Dermis blood vessel endothelial cell (primary cell): ENCODE measurements at regions not wholly inside any gene's neighbourhood (a gene's known extent, or its start where the extent isn't known, plus 50 kb on each side); places are given as distances from the start of the nearest gene placed in this dataset.
"Not testable (repeated sequence)": the region's sequence is repeated elsewhere in the genome, so short reads cannot be mapped to it uniquely, and the experiment has no call there.

Experiments used
- DNase-seq: peaks from one replicate; pipeline ENCODE4 v3.0.0; 2010

DNA sequence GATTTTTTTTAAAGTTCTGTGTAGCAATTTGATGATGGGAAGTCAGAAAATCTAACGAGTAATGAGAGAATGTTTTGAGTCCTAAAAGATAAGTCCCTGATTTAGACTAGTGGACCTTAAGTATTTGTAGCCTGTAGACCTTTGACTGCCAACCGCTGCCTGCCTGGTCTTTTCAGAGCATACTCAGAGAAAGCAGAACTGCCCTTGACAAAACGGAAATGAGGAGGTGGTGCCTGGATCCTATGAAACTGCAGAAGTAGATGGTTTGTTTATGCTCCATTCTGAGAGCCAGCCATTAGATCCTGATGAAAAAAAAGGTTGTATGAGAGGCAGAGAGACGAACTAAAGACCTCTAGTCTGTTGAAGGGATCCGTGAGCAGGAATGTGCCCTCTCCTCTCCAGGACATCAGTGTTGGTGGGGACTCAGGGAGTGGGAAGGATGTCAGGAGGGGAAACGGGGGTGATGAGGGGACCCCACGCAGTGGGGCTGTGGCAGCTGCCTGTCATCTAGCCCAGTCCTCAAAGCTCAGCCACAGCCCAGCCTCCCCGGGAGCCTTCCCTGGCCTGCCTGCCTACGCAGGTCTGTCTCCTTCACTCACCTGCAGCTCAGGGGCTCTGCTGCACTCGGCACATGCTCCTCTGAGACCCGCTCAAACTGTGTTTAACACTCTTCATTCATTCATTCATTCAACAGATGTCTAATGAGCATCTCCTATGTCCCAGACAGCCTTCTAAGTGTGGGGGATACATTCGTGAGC, 447.5 kb downstream of the AACS start:
- no peak for DNase-seq

DNA sequence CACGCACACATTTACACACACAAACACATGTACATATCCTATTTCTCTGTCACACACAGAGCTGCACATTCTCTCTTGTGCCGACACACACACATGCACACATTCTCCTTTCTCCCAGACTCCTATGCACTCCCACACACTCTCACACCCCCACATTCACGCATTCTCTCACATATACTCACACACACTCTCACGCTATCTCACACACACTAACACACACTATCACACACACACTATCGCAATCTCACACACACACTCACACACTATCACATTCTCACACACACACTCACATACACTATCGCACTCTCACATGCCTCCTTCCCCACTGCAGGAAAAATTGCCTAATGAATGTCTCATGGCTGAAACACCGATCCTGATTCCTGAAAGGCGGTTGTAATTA, 450.7 kb downstream of the AACS start:
- no peak for DNase-seq

DNA sequence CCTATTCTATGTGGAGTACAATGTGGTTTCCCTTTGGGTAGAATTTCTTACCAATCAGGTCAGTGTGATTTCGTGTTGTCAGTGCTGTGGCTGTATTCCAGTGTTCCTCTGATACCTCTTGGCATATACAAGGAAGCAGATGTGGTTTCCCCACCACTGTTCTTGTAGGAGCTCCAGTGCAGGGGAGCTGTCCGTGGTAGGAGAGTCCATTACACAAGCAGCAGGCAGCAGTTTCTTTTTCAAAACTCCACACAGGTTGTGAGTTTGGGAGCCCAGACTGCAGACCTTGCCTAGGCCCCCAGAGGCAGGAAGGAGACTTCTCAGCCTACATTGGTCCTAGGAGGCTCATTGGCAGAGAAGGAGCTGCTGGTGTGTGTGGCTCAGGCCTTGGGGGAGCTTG, 452.8 kb downstream of the AACS start:
- DNase-seq, result no peak

DNA sequence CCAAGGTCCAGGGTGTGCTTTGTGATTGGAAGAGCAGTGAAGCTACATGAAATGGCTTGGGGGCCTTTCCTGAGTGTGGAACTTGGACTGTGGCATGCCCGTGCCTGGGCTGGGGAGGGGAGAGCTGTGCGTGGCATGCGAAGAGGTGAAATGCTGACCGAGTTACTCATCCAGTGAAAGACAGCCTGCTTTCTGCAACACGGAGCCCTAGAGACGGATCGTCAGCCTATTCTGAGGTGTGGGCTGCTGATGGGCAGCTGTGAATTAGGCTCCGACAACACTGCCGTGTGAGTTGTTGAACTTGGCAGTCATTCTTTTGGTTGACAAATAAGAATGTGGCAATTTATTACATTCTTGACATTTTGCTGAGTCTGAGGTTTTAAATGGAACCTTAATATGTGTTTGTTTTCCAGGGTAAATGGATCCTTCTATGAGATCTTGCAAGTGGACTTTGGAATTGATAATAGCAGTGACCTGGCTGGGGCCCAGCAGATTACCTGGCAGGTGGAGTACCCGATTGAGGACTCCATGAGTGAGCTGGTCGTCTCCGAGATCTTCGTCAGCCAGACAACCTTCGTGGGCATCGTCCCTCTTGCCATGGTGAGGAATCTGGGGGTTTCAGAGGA, 453.9 kb downstream of the AACS start:
- no peak for DNase-seq

DNA sequence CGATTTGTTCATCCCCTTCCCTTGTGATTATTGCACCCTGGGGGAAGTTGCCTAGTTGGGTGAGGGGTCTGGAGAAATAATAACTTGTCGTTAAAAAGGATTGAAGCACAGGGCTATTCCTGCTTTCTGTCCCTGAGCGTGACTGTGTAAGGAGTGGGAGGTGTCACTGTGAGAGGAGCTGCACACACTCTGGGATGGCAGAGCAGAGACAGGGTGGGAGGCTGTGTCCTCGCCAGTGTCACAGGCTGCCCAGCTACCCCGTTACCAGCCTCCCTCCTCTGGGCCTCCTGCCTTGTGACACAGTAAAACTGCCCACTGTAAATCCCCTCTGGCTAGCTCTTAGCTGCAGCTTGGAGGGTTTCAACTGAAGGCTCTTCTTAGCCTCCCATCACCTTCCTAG, 460.6 kb downstream of the AACS start:
- DNase-seq, result no peak

DNA sequence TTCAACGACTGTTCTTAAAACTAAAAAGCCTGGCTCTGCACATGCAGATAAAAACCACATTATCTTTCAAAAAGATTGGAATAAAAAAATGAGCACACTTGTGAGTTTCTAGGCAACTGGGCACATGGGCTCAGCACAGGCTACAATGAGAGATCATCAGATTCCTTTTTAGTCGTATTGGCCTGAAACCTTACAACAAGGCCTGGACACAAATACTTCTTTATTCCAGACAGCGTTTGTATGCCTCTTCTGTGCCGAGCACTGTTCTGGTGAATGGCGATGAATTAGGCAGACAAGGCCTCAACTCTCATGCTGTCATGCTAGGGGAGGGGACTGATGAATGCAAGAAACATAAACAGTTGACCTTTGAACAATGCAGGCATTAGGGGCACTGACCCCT, 463.0 kb downstream of the AACS start:
- no peak for DNase-seq

DNA sequence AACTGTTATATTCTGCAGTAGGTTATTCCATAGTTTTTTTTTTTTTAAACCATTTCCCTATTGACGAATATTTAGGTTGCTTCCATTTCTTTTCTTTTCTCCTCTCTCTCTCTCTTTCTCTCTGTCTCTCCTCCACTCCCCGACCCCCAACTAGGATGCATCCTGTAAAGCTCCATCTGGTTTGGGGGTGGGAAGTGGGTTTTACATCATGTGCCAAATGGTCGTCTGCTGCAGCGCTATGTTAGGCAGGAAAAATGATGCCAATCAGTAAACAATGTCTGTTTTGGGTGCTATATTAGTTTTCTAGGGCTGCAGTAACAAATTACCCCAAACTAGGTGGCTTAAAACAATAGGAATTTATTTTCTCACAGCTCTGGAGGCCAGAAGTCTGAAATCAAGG, 465.0 kb downstream of the AACS start:
- DNase-seq, result no peak

DNA sequence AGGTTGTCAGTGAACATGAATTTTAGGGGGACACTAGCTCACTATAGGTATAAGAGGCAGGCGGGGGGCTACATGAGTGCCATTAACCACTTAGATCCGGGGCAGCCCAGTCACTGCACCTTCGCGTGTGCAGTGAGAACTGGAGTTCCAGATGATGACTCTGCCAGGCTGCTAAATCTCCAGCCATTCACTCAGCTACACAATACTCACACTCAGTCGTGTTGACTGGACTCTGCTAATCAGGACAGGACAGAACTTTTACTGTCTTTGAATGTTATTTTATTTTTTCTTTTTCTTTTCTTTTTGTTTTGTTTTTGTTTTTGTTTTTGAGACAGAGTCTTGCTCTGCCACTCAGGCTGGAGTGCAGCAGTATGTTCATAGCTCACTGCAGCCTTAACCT, 465.6 kb downstream of the AACS start:
- DNase-seq, result no peak

DNA sequence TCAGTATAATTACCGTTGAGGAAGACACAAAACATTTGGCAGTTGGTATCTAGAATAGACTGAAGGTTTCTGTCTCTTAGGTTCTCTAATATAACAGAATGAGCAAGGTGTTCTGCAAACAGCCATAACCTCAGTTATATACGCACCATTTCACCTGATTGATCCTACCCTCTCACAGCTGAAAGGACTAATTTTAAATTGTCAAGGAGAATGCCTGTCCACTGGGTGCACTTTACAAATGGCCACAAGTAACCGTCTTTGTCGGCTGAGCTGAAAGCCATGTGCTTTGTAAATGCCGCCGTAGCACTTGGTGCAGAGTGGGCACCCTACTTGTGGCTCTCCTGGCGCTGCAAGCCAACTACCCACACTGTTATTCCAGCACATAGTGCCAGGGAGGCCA, 466.3 kb downstream of the AACS start:
- DNase-seq, result no peak

DNA sequence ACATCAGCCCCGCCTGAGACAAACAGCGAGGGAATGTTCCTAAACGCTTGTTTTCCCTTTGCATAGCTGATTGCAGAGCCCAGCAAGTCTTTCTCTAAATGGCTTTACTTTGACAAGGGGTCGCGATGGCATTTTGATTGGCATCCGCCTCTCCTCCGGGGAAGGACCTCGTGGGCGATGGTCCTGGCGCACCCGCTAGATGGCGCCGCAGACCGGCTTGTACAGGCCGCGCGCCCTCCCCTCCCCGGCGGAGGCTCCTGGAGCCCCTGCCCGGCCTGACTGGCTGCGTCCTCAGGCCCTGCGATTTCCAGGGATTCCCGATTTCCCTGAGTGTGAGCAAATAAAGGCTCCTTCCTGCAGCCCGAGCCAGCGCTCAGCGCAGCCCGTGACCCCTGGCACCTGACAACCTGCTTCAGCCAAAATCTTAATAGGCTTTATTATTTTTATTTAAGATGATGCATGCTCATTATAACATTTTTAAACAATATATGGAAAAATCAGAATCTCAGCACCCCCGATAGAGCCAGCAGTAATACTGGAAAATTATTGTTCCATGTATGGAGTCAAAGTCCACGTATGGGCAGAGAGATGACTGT, 468.3 kb downstream of the AACS start:
- peak; percentile 13 for DNase-seq

DNA sequence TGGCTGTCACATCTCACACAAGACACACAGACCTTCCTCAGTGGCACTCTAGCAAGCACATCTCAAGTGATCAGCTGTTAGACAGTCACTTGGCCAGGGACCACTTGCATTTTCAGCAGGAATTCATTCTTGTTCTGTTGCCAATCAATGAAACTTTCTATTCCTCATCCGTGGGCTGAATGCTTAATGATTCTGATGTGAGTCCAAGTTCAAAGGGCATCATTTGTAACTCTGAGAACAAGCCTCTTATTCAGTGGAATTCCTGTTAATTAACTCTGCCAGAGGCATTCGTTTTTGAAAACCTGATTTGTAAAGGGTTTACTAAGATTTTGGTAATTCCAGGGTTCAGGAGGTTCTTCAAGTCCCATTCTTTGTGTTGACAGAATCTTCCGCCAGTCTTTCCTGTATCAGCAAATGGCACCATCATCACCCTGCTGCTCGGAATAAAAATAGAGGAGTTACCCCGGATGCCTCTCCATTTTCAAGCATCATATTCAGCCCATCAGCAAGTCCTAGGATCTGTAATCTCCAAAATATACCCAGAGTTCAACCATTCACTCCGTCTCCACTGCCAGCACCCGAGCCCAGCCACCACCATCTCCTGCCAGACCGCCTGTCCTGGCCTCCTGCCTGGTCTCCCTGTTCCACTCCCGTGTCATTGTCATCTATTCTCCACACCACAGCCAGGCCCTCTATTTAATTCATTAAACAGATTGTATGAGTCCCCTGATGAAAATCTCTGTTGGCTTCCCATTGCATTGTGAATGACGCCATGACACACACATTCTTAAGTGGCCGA, 473.4 kb downstream of the AACS start:
- DNase-seq, result no peak

DNA sequence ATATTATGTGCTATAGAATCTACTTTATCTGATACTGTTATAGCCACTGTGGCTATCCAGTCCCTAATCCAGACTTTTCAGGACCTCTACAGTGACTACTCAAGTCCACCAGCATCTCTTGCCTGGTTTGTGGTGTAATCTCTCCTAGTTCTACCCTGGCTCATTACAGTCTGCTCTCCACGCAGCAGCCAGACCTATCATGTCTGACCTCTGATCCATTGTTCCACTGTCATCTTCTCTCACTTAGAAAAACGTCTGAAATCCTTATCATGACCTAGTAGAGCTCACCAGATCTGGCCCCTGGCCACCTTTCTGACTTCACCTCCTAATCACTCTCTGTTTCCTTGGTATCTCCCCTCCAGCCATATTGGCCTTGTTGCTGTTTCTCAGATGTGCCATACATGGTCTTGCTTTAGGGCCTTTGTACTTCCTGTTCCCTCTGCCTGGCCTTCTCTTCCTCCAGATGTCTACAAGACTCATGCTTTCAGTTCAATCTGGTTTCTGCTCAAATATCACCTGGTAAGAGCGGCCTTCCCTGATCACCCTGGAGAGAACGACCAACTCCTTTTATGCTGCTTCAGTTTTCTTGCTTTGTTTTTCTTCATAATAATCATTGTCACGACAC, 475.5 kb downstream of the AACS start:
- no peak for DNase-seq

DNA sequence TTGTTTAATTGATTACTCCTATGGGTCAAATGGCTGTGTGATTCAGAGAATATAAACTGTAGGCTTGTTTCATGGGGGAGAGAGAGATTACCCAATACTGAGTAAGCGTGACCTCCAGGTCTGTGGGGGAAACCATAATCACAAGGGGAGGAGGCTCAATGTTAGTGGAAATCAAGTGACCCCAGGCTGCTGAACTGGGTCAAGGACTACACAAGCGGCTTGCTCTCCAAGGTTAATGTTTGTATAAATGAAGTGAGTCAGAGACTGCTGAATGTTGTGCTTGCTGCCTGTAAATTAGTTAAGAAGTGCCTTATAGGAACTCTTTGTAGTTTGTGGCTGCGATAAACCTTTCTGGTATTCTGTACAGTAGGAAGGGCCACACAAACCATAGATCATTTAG, 479.7 kb downstream of the AACS start:
- DNase-seq, result no peak

DNA sequence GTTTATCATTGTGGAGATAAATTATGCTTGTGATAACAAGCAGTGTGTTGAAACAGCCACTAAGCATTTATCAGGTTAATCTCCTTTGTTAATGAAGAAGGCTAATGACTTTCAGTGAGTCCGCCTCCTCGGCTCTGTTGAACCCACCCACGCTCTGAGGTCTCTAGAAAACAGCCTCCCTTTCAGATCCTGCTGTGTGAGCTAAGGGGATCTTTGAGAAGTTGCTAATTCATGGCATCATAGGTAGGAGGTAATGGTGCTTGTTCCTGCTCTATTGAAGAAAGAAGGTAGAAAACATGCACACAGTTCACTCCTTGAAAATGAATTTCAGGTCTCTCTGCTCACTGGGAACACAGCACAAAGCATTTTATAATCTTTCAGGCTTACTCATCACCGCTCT, 483.9 kb downstream of the AACS start:
- no peak for DNase-seq

DNA sequence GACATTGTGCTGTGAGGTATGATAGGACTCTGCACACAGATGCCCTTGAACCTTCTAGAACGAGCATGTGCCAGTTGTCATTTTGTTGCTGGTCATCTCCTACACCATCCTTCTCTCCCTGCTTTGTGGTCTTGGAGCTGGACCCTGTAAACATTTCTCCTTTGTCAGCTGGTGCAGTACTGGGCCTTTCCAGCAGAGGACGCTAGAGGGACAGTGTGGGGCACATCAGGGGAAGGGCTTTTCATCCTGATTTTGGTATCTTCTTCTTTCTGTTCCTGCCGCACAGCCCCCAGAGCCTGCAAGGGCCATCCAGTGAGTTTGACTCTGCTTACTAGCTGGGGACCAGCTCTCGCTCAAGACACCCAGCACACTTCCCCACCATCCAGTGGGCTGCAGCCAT, 484.6 kb downstream of the AACS start:
- DNase-seq, result no peak

DNA sequence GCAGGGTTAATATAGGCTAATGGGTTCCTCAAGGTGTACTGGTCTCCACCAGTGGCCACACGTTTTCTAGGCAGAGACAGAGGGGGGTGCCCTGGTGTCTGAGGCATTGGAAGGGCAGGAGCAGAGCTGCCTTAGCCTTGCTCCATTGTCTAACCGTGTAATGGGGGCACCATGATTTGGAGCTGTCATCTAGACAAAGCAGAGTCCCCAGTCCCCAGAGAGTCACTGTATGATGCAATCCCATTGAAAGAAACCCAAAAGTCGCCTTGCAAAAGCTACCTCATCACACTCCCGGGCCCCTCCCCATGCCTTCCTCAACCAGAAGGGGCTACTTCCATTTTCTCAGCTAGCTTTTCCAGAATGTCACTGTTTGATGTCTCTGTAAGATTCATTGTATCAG, 487.1 kb downstream of the AACS start:
- DNase-seq, result no peak

DNA sequence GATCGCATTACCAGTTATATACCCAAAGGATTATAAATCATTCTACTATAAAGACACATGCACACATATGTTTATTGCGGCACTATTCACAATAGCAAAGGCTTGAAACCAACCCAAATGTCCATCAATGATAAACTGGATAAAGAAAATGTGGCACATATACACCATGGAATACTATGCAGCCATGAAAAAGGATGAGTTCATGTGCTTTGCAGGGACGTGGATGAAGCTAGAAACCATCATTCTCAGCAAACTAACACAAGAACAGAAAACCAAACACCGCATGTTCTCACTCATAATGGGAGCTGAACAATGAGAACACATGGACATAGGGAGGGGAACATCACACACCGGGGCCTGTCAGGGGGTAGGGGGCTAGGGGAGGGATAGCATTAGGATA, 495.8 kb downstream of the AACS start:
- DNase-seq, result not testable (repeated sequence)

DNA sequence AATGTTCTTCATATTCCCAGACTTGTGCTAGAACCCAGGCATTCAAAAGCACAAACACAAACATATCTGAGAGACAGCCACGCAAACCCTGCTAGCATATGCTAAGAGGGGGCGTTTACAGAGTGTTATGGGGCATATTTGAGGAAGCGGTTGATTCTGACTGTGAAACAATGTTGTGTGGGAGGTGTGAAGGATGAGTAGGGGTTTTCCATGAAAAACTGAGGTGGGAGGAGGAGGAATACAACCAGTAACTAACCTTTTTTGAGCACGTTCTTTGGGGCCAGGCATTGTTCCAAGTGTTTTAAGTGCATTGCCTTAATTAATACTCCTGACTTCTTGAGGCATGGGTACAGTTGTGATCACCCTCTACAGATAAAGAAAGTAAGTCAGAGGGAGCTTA, 499.5 kb downstream of the AACS start:
- DNase-seq, result no peak

DNA sequence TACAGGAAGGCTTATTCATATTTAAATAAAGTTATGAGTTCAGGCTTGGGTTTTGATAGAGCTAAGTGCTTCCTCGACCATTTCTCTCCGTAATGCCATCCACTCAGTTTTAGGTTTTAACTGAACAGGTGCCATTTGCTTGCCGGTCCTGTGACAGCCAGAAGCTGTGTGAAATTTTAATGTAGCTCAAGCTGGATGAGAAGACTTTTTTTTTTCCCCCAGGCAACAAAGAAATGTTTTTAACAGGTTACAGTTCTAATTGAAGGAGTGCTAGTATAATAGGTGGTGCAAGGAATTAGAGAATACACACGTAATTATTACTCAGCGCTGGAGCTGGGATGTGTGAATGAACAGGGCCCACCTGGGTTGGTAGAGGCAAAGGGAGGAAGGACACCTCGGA, 502.3 kb downstream of the AACS start:
- no peak for DNase-seq

DNA sequence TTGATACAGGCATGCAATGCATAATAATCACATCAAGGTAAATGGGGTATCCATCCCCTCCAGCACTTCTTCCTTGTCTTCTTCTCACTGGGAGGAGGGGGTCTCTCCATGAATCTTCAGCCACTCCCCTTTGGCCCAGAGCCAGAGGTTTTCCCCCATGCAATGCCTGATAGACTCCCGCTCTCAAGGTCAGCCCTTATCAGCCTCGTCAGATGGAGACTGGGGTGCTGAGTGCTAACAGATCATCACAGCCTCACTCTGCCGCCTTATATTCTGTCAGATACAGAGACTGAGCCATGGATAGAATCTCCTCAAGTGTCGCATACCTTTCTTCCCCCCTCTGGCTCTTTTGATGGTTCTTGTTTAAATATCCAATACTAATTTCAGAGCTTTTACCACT, 503.1 kb downstream of the AACS start:
- DNase-seq, result no peak

DNA sequence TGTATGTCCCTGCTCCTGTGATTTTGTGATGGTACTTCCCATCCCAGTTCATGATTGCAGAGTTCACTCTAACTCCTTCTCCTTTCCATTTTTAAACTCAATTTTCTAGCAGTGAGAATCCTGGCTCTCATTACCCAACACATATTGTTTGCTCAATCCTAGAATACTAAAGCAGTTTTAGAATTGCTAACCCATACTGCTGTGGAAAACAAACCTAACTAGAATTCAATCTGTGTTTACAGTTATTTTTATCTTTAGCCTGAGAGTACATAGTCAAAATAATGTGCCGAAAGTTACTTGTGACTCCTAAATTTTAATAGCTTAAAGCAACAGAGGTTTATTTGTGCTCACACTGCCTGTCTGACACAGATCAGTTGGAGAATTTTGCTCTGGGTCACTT, 508.0 kb downstream of the AACS start:
- no peak for DNase-seq

DNA sequence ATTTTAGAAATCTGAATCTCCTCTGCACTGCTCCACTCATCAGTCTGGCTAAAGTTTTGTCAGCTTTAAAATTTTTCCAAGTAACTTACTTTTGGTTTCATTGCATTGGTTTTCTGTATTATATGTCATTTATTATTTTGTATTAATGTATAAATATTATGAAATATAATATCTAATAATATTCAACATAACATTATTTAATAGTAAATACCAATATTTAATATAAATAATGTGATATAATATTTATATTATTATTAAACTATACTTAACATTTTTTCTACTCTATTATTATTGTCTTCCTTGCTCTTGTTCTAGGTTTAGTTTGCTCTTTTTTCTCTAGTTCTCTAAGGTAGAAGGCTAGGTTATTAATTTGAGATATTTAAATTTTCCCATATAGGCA, 512.1 kb downstream of the AACS start:
- DNase-seq, result no peak

DNA sequence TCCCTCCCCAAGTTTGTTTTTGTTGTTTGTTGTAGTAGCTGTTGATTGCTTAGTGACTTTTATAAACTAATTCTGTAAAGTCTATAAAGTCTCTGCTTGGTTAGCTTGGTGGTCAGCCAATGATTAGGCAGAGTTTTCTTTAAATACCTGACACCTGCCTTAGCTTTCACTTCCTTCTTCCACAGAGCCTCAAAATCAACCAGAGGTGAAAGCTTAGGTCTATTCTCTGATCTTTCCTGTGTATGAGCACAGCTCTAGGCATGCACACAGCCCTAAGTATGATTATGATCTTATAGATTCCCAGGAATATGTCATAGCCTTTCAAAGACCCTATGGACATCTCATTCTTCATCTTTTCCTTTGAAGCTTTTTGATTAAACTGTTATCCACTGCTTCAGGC, 514.7 kb downstream of the AACS start:
- DNase-seq, result no peak
